ENCODE measurements at regions not wholly inside any gene's neighbourhood (a gene's known extent, or its start where the extent isn't known, plus 50 kb on each side); places are given as distances from the start of the nearest gene placed in this dataset.
"Not testable (repeated sequence)": the region's sequence is repeated elsewhere in the genome, so short reads cannot be mapped to it uniquely, and the experiment has no call there.

DNA sequence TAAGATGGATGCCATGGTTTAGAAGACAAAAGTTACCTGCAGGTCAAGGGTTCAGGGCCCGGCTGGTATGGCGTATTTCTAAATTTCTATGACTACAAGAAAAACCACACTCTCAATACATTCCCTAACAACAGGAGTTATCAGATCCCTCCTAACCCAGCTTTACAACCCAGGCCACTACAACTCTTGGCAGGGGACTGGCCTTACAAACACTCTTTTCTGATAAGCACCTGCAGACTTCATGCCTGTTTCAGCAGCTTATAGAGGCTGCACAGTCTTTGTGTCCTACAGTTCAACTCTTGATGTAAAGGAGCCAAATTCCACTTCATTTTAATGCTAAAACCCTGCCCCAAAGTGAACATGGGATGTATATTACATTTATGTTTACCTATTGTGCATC is 461.4 kb downstream of the SIPA1L2 start:
- Mint-ChIP-seq H3K4me3 (no peak overlapping the region), H3K9me3 (no peaks in the 10 kb centered on the region), H3K27me3 (no peaks in the 10 kb centered on the region), H3K27ac (no peak overlapping the region), H3K4me1 (no peaks in the 10 kb centered on the region), H3K36me3 (no peaks in the 10 kb centered on the region)
- CTCF ChIA-PET, result interaction anchor here (1.1 kb wide), 1 partner anchor 40 kb away, joined by 3 read pairs; no protein-coding TSS in a partner anchor
- DNase-seq, result no peak

- no peaks in the 10 kb centered on the region for H3K4me1 Mint-ChIP-seq
- no peak overlapping the region for H3K27ac Mint-ChIP-seq
- CTCF ChIA-PET, result no interaction called here
- H3K4me3 Mint-ChIP-seq, result no peak overlapping the region
- H3K27me3 Mint-ChIP-seq, result no peaks in the 10 kb centered on the region
- no peaks in the 10 kb centered on the region for H3K9me3 Mint-ChIP-seq
- H3K36me3 Mint-ChIP-seq, result no peaks in the 10 kb centered on the region
- DNase-seq, result no peak
Measured at GRCh38 chr1:232166942-232167341, 463.0 kb downstream of the SIPA1L2 start.

DNA sequence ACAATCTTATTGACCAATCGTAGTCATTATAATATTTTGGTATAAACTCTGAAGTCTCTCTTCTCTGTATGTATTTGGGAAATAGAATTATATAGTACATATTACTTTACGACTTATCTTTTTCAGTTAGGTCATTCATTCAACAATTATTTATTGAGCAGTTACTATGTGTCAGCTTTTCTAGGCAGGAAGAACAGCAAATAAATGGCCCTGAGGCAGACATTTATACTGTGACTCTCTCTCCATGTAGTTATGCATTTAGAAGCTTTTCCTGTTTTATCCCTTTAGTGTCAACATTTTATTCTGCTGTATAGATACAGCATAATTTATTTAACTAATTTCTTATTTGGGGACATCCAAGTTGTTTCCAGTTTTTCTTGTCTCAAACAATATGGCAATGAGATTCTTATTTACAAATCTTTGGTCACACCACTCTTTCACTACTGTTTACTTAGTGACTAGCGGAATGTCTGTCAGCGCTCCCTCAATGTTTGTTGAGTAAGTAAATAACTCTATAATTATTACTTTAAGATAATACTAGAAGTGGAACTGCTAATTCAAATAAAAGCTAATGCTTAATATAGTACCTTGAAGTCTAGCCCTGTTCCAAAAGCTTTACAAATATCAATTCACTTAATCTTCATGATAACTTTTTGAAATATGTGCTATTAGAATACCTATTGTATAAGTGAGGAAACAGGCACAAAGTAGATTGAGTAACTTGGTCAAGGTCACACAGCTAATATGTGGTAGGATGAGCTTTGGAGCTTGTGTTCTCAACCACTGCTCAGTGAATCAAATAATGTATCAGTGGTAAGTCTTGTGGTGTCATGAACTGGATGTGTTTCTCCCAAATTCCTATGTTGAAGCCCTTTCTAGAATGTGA is 465.6 kb downstream of the SIPA1L2 start:
- no peaks in the 10 kb centered on the region for H3K9me3 Mint-ChIP-seq
- DNase-seq, result no peak
- H3K27ac Mint-ChIP-seq, result no peak overlapping the region
- H3K4me3 Mint-ChIP-seq, result no peak overlapping the region
- CTCF ChIA-PET, result no interaction called here
- H3K27me3 Mint-ChIP-seq, result no peaks in the 10 kb centered on the region
- H3K4me1 Mint-ChIP-seq, result no peaks in the 10 kb centered on the region
- no peaks in the 10 kb centered on the region for H3K36me3 Mint-ChIP-seq

DNA sequence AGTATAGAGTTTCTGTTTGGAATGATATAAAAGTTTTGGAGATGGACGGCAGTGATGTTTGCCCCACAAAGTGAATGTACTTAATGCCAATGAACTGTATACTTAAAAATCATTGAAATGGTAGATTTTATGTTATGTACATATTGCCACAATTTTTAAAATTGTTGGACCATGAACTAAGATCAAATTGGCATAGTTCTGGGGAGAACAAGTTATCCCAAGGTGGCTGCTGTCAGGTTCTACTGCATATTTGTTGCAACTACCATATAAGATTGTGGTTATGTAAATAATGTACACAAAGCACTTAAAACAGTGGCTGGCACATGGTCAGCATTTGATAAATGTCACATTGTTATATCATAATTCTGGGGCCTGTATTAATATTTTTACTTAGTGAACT is 466.4 kb downstream of the SIPA1L2 start:
- Mint-ChIP-seq H3K27me3 (no peaks in the 10 kb centered on the region), H3K4me3 (no peak overlapping the region), H3K36me3 (no peaks in the 10 kb centered on the region), H3K9me3 (peaks cover 2% of the 10 kb centered on the region), H3K4me1 (no peaks in the 10 kb centered on the region), H3K27ac (no peak overlapping the region)
- CTCF ChIA-PET, result no interaction called here
- DNase-seq, result no peak

- Mint-ChIP-seq H3K4me1 (no peaks in the 10 kb centered on the region), H3K27ac (no peak overlapping the region), H3K36me3 (no peaks in the 10 kb centered on the region), H3K4me3 (no peak overlapping the region), H3K9me3 (peaks cover 3% of the 10 kb centered on the region), H3K27me3 (no peaks in the 10 kb centered on the region)
- no peak for DNase-seq
- CTCF ChIA-PET, result no interaction called here
Measured at GRCh38 chr1:232162001-232162400, 467.9 kb downstream of the SIPA1L2 start.

- H3K4me3 Mint-ChIP-seq, H3K4me1 Mint-ChIP-seq, DNase-seq, H3K27me3 Mint-ChIP-seq, CTCF ChIA-PET, H3K27ac Mint-ChIP-seq, H3K9me3 Mint-ChIP-seq, H3K36me3 Mint-ChIP-seq: not testable (repeated sequence)
Measured at GRCh38 chr1:232158558-232158957, 471.4 kb downstream of the SIPA1L2 start.

GRCh38 chr1:232156070-232156469 is 473.9 kb downstream of the SIPA1L2 start:
- H3K9me3 Mint-ChIP-seq, H3K36me3 Mint-ChIP-seq, CTCF ChIA-PET, DNase-seq, H3K27me3 Mint-ChIP-seq, H3K27ac Mint-ChIP-seq, H3K4me1 Mint-ChIP-seq, H3K4me3 Mint-ChIP-seq: not testable (repeated sequence)

- no peak for DNase-seq
- H3K27me3 Mint-ChIP-seq, result no peaks in the 10 kb centered on the region
- no peak overlapping the region for H3K4me3 Mint-ChIP-seq
- peaks cover 4% of the 10 kb centered on the region for H3K9me3 Mint-ChIP-seq
- no peaks in the 10 kb centered on the region for H3K4me1 Mint-ChIP-seq
- H3K27ac Mint-ChIP-seq, result no peak overlapping the region
- CTCF ChIA-PET, result no interaction called here
- H3K36me3 Mint-ChIP-seq, result no peaks in the 10 kb centered on the region
Measured at GRCh38 chr1:232153652-232154051, 476.3 kb downstream of the SIPA1L2 start.

DNA sequence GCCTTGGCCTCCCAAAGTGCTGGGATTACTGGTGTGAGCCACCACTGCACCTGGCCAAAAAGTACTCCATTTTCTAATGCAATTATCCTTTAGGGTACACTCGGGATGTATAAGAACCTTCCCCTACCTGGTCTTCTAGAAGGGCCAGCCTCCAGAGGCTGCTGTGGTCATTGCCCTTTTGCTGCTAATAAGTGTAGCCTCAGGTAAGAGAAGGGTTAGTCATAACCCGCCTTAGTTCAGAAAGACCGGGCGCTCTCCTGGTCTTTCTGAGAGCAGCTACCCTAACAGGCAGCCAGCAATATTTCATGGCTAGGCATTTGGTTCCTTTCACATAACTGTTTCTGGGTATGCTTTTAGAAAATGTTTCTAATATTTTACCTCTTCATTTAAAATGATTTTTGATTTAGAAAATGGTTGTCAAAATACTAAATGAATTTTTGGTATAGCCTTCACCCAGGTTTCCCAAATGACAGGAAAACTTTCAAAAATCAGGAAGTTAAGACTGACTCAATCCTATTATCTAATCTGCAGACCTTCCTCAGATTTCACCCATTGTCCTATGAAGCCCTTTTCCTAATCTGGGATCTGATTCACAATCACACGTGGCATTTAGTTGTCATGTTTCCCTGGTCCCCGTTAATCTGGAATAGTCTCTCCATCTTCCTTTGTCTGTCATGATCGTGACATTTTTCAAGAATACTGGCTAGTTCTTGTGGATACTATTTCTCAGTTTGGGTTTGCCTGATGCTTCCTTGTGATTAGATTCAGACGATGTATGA is 479.0 kb downstream of the SIPA1L2 start:
- no peaks in the 10 kb centered on the region for H3K36me3 Mint-ChIP-seq
- peaks cover 4% of the 10 kb centered on the region for H3K27me3 Mint-ChIP-seq
- peaks cover 1% of the 10 kb centered on the region for H3K9me3 Mint-ChIP-seq
- no peaks in the 10 kb centered on the region for H3K4me1 Mint-ChIP-seq
- CTCF ChIA-PET, result no interaction called here
- H3K27ac Mint-ChIP-seq, result no peak overlapping the region
- H3K4me3 Mint-ChIP-seq, result no peak overlapping the region
- DNase-seq, result no peak

- no peak for DNase-seq
- CTCF ChIA-PET, result interaction anchor here (1.0 kb wide), 1 partner anchor 38 kb away, joined by 3 read pairs; no protein-coding TSS in a partner anchor
- Mint-ChIP-seq H3K36me3 (no peaks in the 10 kb centered on the region), H3K4me1 (no peaks in the 10 kb centered on the region), H3K4me3 (no peak overlapping the region), H3K27me3 (peaks cover 4% of the 10 kb centered on the region), H3K27ac (no peak overlapping the region), H3K9me3 (no peaks in the 10 kb centered on the region)
Measured at GRCh38 chr1:232149287-232150201, 480.4 kb downstream of the SIPA1L2 start.

DNA sequence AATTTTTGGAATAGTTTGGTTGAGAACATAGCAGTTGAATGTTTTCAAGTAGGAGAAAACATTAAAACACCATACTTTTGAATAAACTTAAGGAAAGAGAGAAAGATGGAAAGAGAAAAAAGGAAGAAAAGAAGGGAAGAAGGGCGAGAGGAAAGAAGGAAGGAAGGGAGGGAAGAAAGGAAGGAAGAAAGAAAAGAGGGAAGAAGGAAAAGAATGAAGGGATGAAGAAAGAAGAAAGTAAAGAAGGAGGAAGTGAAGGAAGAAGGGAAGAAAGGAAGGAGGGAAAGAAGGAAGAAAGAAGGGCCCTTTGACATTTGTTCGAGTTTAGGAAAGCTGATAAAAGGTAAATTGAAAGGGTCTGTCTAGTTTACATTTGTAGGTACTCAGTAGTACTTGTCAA is 482.7 kb downstream of the SIPA1L2 start:
- CTCF ChIA-PET, result interaction anchor here (1.0 kb wide), 1 partner anchor 16 kb away, joined by 3 read pairs; no protein-coding TSS in a partner anchor
- Mint-ChIP-seq H3K9me3 (no peaks in the 10 kb centered on the region), H3K4me1 (no peaks in the 10 kb centered on the region), H3K27ac (no peak overlapping the region), H3K36me3 (no peaks in the 10 kb centered on the region), H3K4me3 (no peak overlapping the region), H3K27me3 (peaks cover 4% of the 10 kb centered on the region)
- no peak for DNase-seq

DNA sequence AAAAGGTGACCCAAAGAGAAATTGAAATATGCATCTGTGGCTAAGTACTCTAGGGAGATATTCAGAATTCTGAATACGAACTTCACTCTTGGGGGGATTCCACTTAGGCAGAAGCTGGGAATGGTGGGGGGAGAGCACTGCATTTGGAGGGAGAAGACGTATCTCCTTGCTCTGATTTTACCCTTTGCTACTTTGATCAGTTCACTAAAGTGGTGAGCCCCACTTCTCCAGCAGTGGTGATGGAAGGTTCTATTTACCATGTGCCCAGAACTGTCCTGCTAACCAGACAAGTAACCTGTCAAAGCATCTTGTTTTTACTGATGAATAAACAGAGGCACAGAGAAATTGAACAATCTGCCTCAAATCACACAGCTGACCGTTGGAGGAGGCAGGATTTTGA is 483.4 kb downstream of the SIPA1L2 start:
- Mint-ChIP-seq H3K4me1 (no peaks in the 10 kb centered on the region), H3K27ac (no peak overlapping the region), H3K9me3 (no peaks in the 10 kb centered on the region), H3K27me3 (peaks cover 4% of the 10 kb centered on the region), H3K36me3 (no peaks in the 10 kb centered on the region), H3K4me3 (no peak overlapping the region)
- CTCF ChIA-PET, result no interaction called here
- no peak for DNase-seq

- Mint-ChIP-seq H3K27me3 (peaks cover 4% of the 10 kb centered on the region), H3K27ac (no peak overlapping the region), H3K36me3 (no peaks in the 10 kb centered on the region), H3K9me3 (no peaks in the 10 kb centered on the region), H3K4me1 (no peaks in the 10 kb centered on the region), H3K4me3 (no peak overlapping the region)
- CTCF ChIA-PET, result no interaction called here
- no peak for DNase-seq
Measured at GRCh38 chr1:232145768-232146167, 484.2 kb downstream of the SIPA1L2 start.

DNA sequence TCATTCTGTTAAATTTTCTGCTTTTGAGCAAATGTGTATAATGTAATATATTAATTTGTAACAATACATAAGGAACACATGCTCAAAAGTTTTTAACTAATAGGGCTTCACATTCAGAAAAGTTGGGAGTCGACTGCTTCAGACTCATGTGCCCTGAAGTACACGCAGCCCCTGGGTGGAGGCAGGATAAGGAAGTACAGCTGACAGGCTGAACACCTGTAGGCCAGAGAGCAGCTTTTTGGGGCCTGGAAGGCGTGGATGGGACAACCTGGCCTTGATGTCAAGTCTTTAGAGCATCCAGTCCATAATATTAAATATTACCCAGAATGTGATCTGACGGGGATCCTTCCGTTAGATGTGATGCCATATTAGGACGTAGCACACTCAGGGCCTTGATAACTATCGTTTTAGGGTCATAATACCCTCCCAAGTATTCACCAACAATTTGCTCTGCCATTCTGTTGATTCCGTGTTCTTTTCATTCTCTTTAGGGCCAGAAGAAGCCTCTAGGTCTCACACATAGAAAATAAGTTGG is 485.2 kb downstream of the SIPA1L2 start:
- H3K9me3 Mint-ChIP-seq, result no peaks in the 10 kb centered on the region
- no peak for DNase-seq
- H3K4me3 Mint-ChIP-seq, result no peak overlapping the region
- H3K4me1 Mint-ChIP-seq, result no peaks in the 10 kb centered on the region
- no peak overlapping the region for H3K27ac Mint-ChIP-seq
- H3K36me3 Mint-ChIP-seq, result no peaks in the 10 kb centered on the region
- CTCF ChIA-PET, result no interaction called here
- peaks cover 4% of the 10 kb centered on the region for H3K27me3 Mint-ChIP-seq

Data from activated naive CD4-positive, alpha-beta T cell treated with anti-CD3 and anti-CD28 coated beads, Interleukin-2, amount 10 ng/mL, durations not matched to agents 7 days and 5 days (primary cell).